ENCODE measurements at regions not wholly inside any gene's neighbourhood (a gene's known extent, or its start where the extent isn't known, plus 50 kb on each side); places are given as distances from the start of the nearest gene placed in this dataset.

GRCh38 chr2:58562276-58562675 lies 321.2 kb upstream of the FANCL start:
- no peaks in the 10 kb centered on the region for H3K27me3 ChIP-seq (ENCODE audit: insufficient read depth, poor library complexity, severe bottlenecking)
- DNase-seq (ENCODE audit: low read depth in 1 of 2, low spot score in 1 of 2): no peak
- no peak overlapping the region for H3K27ac ChIP-seq (replicated peaks)
- TF ChIP-seq GABPA (IDR thresholded peaks at IDR 0.05; ENCODE audit: low read depth) (no peak), POLR2AphosphoS5 (IDR thresholded peaks at IDR 0.05; ENCODE audit: low read depth) (no peak), REST (IDR thresholded peaks at IDR 0.05; ENCODE audit: insufficient replicate concordance, low read depth) (no peak), SPI1 (IDR thresholded peaks at IDR 0.05; ENCODE audit: borderline replicate concordance, low read depth) (no peak)
- TF ChIP-seq, protein P1, sequence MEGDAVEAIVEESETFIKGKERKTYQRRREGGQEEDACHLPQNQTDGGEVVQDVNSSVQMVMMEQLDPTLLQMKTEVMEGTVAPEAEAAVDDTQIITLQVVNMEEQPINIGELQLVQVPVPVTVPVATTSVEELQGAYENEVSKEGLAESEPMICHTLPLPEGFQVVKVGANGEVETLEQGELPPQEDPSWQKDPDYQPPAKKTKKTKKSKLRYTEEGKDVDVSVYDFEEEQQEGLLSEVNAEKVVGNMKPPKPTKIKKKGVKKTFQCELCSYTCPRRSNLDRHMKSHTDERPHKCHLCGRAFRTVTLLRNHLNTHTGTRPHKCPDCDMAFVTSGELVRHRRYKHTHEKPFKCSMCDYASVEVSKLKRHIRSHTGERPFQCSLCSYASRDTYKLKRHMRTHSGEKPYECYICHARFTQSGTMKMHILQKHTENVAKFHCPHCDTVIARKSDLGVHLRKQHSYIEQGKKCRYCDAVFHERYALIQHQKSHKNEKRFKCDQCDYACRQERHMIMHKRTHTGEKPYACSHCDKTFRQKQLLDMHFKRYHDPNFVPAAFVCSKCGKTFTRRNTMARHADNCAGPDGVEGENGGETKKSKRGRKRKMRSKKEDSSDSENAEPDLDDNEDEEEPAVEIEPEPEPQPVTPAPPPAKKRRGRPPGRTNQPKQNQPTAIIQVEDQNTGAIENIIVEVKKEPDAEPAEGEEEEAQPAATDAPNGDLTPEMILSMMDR (IDR thresholded peaks at IDR 0.05; ENCODE audit: insufficient read depth, low read length): no peak
- no peak overlapping the region for H3K4me3 ChIP-seq (replicated peaks; ENCODE audit: insufficient read depth, low read length)

DNA sequence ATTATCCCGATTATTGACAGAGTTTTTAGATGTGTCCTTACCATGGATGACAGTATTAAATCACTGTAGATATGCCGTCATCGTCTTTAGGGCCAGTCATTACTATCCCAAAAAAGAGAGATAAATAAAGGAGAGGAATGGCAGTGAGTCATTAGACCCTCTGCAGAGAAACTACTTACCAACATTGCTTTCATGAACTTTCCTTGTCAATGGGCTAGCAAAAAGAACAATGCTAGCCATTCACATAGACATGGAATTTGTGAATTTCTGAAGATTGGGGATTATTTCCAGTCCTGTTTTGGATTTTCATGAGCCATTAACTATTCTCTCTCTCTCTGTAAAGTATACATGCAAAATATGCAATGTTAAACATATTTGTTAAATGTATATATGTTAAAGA lies 319.4 kb upstream of the FANCL start:
- Histone ChIP-seq H3K27ac (replicated peaks) (no peak overlapping the region), H3K4me3 (replicated peaks; ENCODE audit: insufficient read depth, low read length) (no peak overlapping the region), H3K27me3 (ENCODE audit: insufficient read depth, poor library complexity, severe bottlenecking) (no peaks in the 10 kb centered on the region)
- TF ChIP-seq SPI1 (IDR thresholded peaks at IDR 0.05; ENCODE audit: borderline replicate concordance, low read depth): no peak
- no peak for TF ChIP-seq POLR2AphosphoS5 (IDR thresholded peaks at IDR 0.05; ENCODE audit: low read depth)
- TF ChIP-seq, protein P1 (IDR thresholded peaks at IDR 0.05; ENCODE audit: insufficient read depth, low read length): no peak
- no peak for TF ChIP-seq REST (IDR thresholded peaks at IDR 0.05; ENCODE audit: insufficient replicate concordance, low read depth)
- TF ChIP-seq GABPA (IDR thresholded peaks at IDR 0.05; ENCODE audit: low read depth): no peak
- no peak for DNase-seq (ENCODE audit: low read depth in 1 of 2, low spot score in 1 of 2)

DNA sequence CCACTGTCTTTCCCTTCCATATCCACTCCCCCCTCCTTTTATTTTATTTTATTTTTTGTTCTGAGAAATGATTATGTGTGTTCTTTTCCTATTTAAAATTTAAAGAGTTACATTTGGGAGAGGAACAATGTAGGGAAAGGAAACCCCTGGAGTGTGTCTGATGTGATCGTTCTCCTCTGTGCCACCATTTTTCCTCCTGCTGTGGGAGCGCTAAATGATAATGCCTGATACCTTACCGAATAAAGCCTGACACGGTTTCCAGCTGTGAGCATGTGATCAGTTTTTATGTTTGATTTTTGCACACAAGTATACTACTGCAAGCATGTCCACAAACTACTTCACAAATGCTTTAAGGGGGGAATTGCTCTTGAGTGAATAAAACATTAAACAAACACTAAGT lies 317.8 kb upstream of the FANCL start:
- TF ChIP-seq REST (IDR thresholded peaks at IDR 0.05; ENCODE audit: insufficient replicate concordance, low read depth): no peak
- TF ChIP-seq, protein P1 (IDR thresholded peaks at IDR 0.05; ENCODE audit: insufficient read depth, low read length): no peak
- TF ChIP-seq POLR2AphosphoS5 (IDR thresholded peaks at IDR 0.05; ENCODE audit: low read depth): no peak
- no peak for TF ChIP-seq SPI1 (IDR thresholded peaks at IDR 0.05; ENCODE audit: borderline replicate concordance, low read depth)
- no peak for TF ChIP-seq GABPA (IDR thresholded peaks at IDR 0.05; ENCODE audit: low read depth)
- DNase-seq (ENCODE audit: low read depth in 1 of 2, low spot score in 1 of 2): no peak
- Histone ChIP-seq H3K27me3 (ENCODE audit: insufficient read depth, poor library complexity, severe bottlenecking) (no peaks in the 10 kb centered on the region), H3K27ac (replicated peaks) (no peak overlapping the region), H3K4me3 (replicated peaks; ENCODE audit: insufficient read depth, low read length) (no peak overlapping the region)

All from HL-60 (cell line).